Head of caudate nucleus (tissue), 42 donors: ENCODE measurements at regions not wholly inside any gene's neighbourhood (a gene's known extent, or its start where the extent isn't known, plus 50 kb on each side); places are given as distances from the start of the nearest gene placed in this dataset.
"Not testable (repeated sequence)": the region's sequence is repeated elsewhere in the genome, so short reads cannot be mapped to it uniquely, and the experiment has no call there.

ENCODE experiments used
- DNase-seq, 42 donors: peaks; one replicate each; pipeline versions ENCODE4 v3.0.0 to v3.0.0-alpha.2; 2020 to 2021; ENCODE audit warnings: mixed read lengths in 7 of 42
- intact Hi-C: fragments of 100-400 bp; cut with DNase I; formaldehyde crosslinking; loops from one replicate; pipeline ENCODE4 v1.15.0; 2022

DNA sequence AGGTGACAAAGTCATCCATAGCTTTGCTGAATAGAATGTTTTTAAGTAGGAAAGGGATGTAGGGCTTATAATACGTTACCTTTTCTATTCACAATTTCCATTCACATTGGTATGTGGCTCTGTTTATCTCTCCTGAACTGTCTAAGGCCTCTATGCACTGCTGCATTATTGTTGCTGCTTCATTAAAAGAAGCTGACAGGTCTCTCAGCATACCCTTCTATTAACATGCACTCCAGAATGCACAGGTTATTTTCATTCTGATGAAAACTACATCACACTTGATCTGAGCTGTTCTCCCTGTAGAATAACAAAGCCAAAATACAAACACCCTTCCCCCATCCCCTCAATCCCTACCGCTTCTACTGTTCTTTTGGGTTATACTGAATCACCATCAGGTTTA lies 399.3 kb downstream of the TBC1D32 start:
- intact Hi-C loops: no loop called here
- DNase-seq: no peak

- DNase-seq, intact Hi-C loops: not testable (repeated sequence)
Measured at GRCh38 chr6:120931520-120932180, 402.6 kb downstream of the TBC1D32 start.

DNA sequence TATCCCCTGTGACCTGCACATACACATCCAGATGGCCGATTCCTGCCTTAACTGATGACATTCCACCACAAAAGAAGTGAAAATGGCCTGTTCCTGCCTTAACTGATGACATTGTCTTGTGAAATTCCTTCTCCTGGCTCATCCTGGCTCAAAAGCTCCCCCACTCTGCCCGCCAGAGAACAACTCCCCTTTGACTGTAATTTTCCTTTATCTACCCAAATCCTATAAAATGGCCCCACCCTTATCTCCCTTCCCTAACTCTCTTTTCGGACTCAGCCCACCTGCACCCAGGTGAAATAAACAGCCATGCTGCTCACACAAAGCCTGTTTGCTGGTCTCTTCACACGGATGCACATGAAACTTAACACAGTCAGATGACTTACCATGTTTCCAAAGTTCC lies 403.8 kb downstream of the TBC1D32 start:
- intact Hi-C loops, DNase-seq: not testable (repeated sequence)

- intact Hi-C loops: no loop called here
- DNase-seq: no peak
Measured at GRCh38 chr6:120924214-120924613, 410.1 kb downstream of the TBC1D32 start.

- intact Hi-C loops: no loop called here
Measured at GRCh38 chr6:120918137-120918536, 416.1 kb downstream of the TBC1D32 start.

GRCh38 chr6:120916844-120917243 lies 417.4 kb downstream of the TBC1D32 start:
- DNase-seq: no peak
- intact Hi-C loops: no loop called here

More at GRCh38 chr6:120918137-120918536, 416.1 kb downstream of the TBC1D32 start:
- no peak for DNase-seq

- intact Hi-C loops: no loop called here
- no peak for DNase-seq
Measured at GRCh38 chr6:120913486-120913885, 420.8 kb downstream of the TBC1D32 start.

DNA sequence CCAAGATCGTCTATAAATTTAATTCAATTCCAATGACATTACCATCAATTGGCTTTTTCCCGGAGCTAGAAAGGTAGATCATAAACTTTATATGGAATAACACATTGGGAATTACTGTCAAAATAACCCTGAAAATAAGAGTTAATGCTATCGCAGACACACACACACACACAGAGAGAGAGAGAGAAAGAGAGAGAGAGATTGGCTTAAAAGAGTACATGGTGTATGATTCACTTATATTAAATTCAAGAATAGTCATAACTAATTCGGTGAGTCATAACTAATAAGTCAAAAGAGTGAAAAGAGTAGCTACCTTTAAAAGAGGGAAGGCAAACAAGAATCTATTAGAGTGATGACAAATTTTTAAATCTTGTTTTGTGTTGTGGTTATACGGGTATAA lies 425.5 kb downstream of the TBC1D32 start:
- intact Hi-C loops: no loop called here

GRCh38 chr6:120903836-120904235 lies 430.4 kb downstream of the TBC1D32 start:
- DNase-seq: no peak
- intact Hi-C loops: no loop called here

More for the DNA sequence above, 425.5 kb downstream of the TBC1D32 start:
- no peak for DNase-seq

DNA sequence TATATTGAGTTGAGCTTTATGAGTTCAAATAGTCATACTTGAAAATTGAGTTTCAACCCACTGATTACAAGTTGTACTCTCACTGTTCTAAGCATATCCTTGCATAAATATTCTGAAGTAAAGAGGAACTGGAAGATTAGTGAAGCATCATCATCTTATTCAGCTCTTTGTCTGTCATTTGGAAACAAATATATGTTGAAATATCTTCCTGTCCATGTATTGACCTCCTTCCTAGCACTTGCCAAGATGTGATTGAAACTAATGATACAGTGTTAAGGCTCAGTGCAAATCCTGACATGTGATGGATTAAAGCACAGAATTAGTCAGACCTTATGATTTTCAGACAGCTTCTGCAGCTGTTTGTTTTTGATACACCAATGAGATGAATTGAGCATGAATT lies 434.3 kb downstream of the TBC1D32 start:
- no peak for DNase-seq
- intact Hi-C loops: no loop called here

GRCh38 chr6:120894077-120894476 lies 440.2 kb downstream of the TBC1D32 start:
- no peak for DNase-seq
- intact Hi-C loops: no loop called here

DNA sequence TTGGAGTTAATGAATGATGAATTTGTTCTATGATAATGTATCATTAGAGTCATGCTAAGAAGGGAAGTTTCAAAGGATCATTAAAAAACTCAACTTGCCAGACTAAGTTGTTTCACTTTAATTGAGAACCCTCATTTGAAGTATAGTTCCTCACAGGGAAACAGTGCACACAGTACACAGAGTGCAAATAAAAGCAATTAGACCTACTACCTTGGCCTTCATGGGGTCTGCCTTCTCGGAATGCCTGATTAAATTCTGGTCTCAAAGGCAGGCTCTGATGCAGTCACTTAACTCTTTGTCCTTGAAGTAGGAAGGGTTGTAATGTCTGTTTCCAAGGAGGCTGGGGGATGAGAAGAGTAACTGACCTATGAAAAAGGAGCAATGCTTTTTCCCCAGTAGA lies 457.3 kb downstream of the TBC1D32 start:
- intact Hi-C loops: no loop called here

DNA sequence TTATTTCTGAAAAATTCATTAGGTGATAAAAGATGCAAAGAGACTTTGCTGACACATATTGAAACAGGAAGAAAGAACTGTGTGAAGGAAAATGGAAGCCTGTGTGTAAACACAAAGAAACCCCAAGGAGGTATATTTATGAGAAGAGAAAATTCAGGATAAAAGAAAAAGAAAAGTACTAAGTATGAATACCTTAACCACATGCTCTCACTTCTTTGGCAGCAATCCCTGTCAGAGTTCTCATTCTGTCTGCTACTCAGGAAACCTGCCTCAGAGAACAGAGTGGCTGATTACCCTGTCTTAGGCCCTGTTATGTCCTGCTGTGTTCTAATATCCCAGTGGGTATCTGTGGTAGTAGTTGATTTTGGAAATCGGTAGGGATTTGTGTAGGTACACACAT lies 457.9 kb downstream of the TBC1D32 start:
- intact Hi-C loops: no loop called here
- DNase-seq: no peak

More for the DNA sequence above, 457.3 kb downstream of the TBC1D32 start:
- DNase-seq: no peak

- DNase-seq: no peak
- intact Hi-C loops: no loop called here
Measured at GRCh38 chr6:120875900-120876299, 458.4 kb downstream of the TBC1D32 start.

DNA sequence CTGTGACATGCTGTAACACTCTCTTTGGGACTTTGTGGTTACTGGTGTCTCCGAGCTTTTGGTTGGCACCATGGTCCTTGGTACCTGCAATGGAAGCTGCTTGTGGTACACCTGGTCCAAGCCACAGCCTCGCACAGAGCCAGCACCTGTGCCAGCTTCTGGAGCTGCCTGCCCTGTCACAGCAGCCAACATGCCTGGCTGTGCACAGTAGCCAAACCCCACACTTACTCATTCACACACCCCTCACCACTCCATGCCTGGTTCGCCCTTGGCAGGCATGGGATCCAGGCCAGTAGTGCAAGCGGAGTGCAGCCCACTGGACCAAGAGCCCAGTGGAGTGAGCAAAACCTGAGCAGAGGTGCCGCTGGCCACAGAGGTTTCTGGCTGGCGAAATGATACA lies 459.9 kb downstream of the TBC1D32 start:
- intact Hi-C loops: no loop called here
- peak in 1 of 42 donors; percentile 14 for DNase-seq

GRCh38 chr6:120873125-120873865 lies 461.0 kb downstream of the TBC1D32 start:
- intact Hi-C loops: no loop called here
- no peak for DNase-seq

- no peak for DNase-seq
- intact Hi-C loops: no loop called here
Measured at GRCh38 chr6:120872262-120872578, 462.1 kb downstream of the TBC1D32 start.

DNA sequence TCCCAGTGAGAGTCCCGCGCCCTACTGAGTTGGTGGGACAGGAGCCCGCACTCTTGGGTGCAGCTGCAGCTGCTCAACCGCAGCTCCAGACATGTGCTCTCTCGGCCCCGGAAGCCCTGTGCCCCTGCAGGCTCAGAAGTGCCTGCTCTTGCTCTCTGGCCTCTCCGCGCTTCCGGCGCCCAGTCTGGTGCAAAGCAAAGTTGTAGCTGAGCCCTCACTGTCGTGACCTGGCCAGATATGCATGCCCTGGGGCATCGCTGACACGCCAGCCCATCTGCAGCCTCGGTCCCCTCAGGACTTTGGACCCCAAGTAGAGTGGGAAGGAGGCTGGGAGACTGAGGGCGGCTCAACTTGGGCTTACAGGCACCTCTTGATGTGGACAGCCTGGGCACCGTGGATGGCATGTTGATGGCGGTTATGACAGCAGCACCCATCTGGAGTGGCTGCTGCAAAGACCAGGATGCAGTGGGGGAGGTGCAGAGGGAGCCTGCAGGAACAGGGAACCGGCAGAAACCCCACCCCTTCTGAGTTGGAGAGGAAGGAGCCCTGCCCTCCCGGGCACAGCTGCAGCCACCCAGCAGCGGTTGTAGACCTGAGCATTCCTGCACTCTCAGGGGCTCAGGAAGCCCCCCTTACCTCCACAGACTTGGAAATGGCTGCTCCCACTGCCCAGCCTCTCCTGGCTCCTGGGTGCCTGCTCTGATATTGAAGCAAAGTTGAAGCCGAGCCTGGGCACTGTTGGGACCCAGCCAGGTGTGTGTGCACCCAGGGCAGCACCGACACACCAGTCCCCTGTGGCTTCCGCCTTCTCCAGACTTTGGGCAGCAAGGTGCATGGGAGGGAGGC lies 462.6 kb downstream of the TBC1D32 start:
- intact Hi-C loops: no loop called here
- DNase-seq: peak in 3 of 42 donors; percentile 8 to 39 (median 11)

DNA sequence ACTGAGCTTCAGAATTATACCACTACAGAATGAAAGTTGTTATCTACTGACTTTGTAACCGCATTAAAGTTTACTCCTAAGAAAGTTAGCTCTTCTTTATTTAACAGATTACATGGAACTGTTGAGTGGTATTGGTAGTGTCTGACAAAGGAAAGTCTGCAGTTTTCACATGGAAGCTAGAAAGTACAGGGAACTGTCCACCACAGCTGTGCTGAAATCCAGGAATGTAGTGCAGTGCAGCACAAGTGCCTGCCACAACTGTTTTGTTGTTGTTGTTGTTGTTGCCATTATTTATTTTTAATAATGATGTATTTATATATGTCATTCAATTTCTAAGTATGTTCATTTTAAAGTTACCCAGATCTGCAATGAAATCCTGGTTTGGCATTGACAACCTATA lies 464.9 kb downstream of the TBC1D32 start:
- intact Hi-C loops: no loop called here
- no peak for DNase-seq

DNA sequence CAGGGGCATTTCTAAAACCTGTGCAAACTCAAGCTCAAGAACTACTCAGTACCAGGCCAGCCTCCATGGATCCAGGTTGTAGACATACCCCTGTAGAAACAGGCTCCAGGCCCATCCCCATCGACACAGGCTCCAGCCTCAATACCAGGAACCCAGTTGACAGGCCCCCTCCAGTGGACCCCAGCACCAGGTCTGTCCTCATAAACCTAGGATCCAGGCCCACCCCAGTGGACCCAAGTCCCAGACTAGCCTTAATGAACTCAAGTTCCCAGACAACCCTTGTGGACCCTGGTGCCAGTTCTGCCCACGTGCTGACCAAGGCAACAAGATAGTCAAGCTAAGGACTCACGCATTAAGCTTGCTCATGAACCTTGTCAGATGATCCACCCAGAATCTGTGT lies 476.9 kb downstream of the TBC1D32 start:
- DNase-seq: no peak
- intact Hi-C loops: no loop called here
